ENCODE measurements at regions not wholly inside any gene's neighbourhood (a gene's known extent, or its start where the extent isn't known, plus 50 kb on each side); places are given as distances from the start of the nearest gene placed in this dataset.

DNA sequence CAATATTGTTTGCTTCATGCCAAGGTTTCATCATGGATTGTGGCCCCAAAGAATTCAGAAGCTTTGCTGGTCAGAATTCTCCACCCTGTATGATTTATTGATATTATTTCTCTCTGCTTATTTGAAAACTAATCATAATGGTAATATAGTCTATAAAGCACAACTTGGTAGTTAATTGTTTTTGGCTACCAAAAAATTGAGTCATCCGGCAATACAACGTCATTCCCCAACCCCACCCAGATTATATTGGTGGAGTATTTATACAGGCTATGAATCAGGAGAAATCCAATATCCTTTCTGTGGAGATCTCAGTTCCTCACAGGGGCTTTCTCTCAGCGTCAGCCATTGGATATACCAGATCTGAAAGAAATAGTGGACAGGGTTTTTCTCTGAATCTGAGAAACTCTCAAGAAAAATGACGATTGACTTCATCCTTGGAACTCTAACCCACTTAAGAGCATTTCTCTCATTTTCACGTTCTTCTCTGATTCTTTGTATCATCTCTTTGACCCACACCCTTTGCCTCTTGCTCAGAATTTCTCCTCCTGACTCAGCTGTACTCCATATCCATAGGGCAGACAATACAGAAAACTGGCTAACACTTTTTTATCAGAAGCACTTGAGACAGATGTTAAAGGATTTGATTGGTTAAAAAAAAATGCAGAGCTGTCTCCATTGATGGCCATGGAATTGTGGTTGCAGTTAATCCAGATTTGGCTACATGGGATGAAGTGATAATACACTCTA is 1055.8 kb upstream of the CADM2 start:
- no peak for DNase-seq (ENCODE audit: low spot score)
- Histone ChIP-seq H3K4me1 (replicated peaks) (no peaks in the 10 kb centered on the region), H3K27me3 (replicated peaks; ENCODE audit: insufficient read depth) (no peaks in the 10 kb centered on the region), H3K36me3 (no peaks in the 10 kb centered on the region), H3K9me3 (no peaks in the 10 kb centered on the region), H3K27ac (no peak overlapping the region), H3K4me3 (no peak overlapping the region)
- WGBS = 90% methylated on average over 5 of the region's 5 CpGs
- TF ChIP-seq POLR2AphosphoS5 (IDR thresholded peaks at IDR 0.05) = no peak
- no peak for TF ChIP-seq POLR2A (IDR thresholded peaks at IDR 0.05)
- TF ChIP-seq, protein P1, sequence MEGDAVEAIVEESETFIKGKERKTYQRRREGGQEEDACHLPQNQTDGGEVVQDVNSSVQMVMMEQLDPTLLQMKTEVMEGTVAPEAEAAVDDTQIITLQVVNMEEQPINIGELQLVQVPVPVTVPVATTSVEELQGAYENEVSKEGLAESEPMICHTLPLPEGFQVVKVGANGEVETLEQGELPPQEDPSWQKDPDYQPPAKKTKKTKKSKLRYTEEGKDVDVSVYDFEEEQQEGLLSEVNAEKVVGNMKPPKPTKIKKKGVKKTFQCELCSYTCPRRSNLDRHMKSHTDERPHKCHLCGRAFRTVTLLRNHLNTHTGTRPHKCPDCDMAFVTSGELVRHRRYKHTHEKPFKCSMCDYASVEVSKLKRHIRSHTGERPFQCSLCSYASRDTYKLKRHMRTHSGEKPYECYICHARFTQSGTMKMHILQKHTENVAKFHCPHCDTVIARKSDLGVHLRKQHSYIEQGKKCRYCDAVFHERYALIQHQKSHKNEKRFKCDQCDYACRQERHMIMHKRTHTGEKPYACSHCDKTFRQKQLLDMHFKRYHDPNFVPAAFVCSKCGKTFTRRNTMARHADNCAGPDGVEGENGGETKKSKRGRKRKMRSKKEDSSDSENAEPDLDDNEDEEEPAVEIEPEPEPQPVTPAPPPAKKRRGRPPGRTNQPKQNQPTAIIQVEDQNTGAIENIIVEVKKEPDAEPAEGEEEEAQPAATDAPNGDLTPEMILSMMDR (IDR thresholded peaks at IDR 0.05) = no peak
- intact Hi-C loops (cut with DNase I) = no loop called here

DNA sequence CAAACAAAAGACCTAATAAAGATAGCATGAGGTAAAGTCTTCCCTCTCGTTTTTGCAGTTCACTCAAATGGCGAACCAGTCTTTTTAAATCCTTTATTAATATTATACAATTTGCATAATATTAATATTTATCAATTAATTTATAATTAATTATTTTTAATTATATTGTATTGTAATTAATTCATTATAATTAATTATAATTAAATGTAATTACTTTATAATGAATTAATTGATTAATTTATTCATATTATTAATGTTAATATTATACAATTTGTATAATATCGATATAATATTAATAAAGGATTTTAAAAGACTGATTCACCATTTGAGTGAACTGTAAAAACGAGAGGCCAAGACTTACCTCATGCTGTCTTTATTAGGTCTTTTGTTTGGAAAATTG is 1045.4 kb upstream of the CADM2 start:
- Histone ChIP-seq H3K4me1 (replicated peaks) (no peaks in the 10 kb centered on the region), H3K27ac (no peak overlapping the region), H3K36me3 (no peaks in the 10 kb centered on the region), H3K27me3 (replicated peaks; ENCODE audit: insufficient read depth) (no peaks in the 10 kb centered on the region), H3K4me3 (no peak overlapping the region), H3K9me3 (no peaks in the 10 kb centered on the region)
- TF ChIP-seq POLR2AphosphoS5 (IDR thresholded peaks at IDR 0.05) (no peak), POLR2A (IDR thresholded peaks at IDR 0.05) (no peak)
- TF ChIP-seq, protein P1 (IDR thresholded peaks at IDR 0.05) = no peak
- WGBS = 71% methylated on average over 4 of the region's 4 CpGs
- intact Hi-C loops (cut with DNase I) = no loop called here
- DNase-seq (ENCODE audit: low spot score) = no peak

DNA sequence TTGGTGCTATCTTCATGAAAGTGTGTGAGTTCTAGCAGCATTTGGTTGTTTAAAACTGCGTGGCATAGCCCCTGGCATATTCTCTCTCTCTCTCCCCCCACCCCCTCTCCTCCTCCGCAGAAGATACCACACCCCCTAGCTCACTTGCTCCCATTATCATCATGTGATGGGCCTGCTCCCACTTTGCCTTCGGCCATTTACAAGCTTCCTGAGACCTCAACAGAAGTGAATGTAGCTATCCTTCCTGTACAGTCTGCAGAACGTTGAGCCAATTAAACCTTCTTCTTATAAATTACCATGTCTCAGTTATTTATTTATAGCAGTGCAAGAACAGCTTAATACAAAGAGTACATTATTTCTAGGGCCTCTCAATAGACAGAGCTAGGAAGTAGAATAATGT is 1032.5 kb upstream of the CADM2 start:
- no peak overlapping the region for H3K4me3 ChIP-seq
- 69% methylated on average over 4 of the region's 4 CpGs for WGBS
- TF ChIP-seq, protein P1 (IDR thresholded peaks at IDR 0.05) = no peak
- TF ChIP-seq POLR2A (IDR thresholded peaks at IDR 0.05) (no peak), POLR2AphosphoS5 (IDR thresholded peaks at IDR 0.05) (no peak)

DNA sequence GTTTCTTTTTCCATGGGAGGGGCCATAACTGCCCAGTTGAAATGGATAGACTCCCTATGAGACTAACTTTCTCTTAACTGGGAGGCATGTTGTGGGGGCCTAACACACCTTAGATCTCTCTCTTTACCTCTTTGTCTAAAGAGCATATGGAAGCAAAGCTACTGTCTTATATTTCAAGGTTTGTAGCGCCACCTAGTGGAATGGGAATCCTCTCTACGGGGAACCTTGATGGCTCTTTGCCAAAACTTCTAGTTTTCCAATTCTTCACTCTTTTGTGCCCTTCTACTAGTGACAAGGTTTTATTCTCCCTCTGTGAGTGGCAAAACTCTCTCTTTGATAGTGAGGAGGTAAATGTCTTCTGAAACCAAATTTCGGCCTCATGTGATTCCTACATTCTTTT is 1030.4 kb upstream of the CADM2 start:
- intact Hi-C loops (cut with DNase I) = no loop called here
- no peak for DNase-seq (ENCODE audit: low spot score)
- Histone ChIP-seq H3K36me3 (no peaks in the 10 kb centered on the region), H3K27me3 (replicated peaks; ENCODE audit: insufficient read depth) (no peaks in the 10 kb centered on the region), H3K9me3 (peaks cover 7% of the 10 kb centered on the region), H3K4me1 (replicated peaks) (no peaks in the 10 kb centered on the region), H3K27ac (no peak overlapping the region), H3K4me3 (no peak overlapping the region)
- TF ChIP-seq POLR2AphosphoS5 (IDR thresholded peaks at IDR 0.05) (no peak), POLR2A (IDR thresholded peaks at IDR 0.05) (no peak)
- TF ChIP-seq, protein P1 (IDR thresholded peaks at IDR 0.05) = no peak
- WGBS = 76% methylated on average over 3 of the region's 3 CpGs

More for the DNA sequence above, 1032.5 kb upstream of the CADM2 start:
- Histone ChIP-seq H3K27me3 (replicated peaks; ENCODE audit: insufficient read depth) (no peaks in the 10 kb centered on the region), H3K4me1 (replicated peaks) (no peaks in the 10 kb centered on the region), H3K27ac (no peak overlapping the region), H3K36me3 (no peaks in the 10 kb centered on the region), H3K9me3 (peaks cover 7% of the 10 kb centered on the region)
- DNase-seq (ENCODE audit: low spot score) = no peak
- intact Hi-C loops (cut with DNase I) = no loop called here

DNA sequence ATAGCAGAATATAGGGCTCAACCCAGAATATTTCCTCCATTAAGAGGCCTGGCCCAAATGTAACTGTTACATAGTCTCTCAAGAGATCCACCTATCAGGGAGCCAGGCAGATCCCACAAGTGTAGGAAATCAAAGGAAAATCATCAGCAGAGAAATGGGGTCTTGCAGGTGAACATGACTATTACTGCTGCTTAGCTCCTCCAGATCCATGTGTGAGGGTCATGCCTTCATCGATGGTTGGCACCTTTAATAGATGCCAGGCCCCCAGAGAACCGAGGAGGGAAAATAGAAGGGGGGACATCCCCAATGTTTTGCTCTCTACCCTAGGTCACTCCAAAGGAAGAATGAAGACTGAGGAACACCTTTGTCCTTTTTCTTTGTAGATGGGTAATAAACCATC is 1029.9 kb upstream of the CADM2 start:
- intact Hi-C loops (cut with DNase I) = no loop called here
- WGBS = 93% methylated on average over 2 of the region's 2 CpGs

More for the DNA sequence above, 1029.9 kb upstream of the CADM2 start:
- Histone ChIP-seq H3K27me3 (replicated peaks; ENCODE audit: insufficient read depth) (no peaks in the 10 kb centered on the region), H3K4me1 (replicated peaks) (no peaks in the 10 kb centered on the region), H3K36me3 (no peaks in the 10 kb centered on the region), H3K9me3 (peaks cover 7% of the 10 kb centered on the region), H3K4me3 (no peak overlapping the region), H3K27ac (no peak overlapping the region)
- DNase-seq (ENCODE audit: low spot score) = no peak
- TF ChIP-seq, protein P1 (IDR thresholded peaks at IDR 0.05) = no peak
- TF ChIP-seq POLR2AphosphoS5 (IDR thresholded peaks at IDR 0.05) = no peak
- TF ChIP-seq POLR2A (IDR thresholded peaks at IDR 0.05) = no peak

Measured in prostate gland (tissue), 2 donors.